GM19043 (cell line): ENCODE measurements at regions not wholly inside any gene's neighbourhood (a gene's known extent, or its start where the extent isn't known, plus 50 kb on each side); places are given as distances from the start of the nearest gene placed in this dataset.

Experiments used
- ATAC-seq: cut with Tn5 transposase; IDR thresholded peaks from one replicate; pipeline ENCODE4 v1.9.1; 2021; ENCODE audit warnings: low read depth; ENCODE audit not compliant: unreplicated experiment

- ATAC-seq = no peak
Observed at GRCh38 chr5:155282503-155283107, 269.1 kb downstream of the KIF4B start.

DNA sequence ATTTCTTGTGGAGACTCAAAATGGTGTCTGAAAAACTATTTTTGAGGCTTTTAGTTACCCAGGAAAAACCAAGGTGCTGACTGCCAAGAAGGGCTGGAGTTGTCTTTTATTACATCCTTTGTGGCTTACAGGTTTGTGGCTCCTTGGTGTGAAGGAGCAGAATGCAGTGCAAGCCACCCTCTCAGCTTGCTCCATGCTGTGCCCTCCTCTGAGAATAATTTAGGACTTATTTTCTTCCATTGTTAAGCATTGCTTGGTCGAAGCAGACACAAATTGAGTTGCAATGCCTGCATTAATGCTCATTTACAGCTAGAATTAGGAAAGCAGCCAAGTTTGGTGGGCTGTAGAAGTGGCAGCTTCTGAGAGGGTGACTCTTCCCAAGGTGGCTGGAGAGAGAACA lies 272.2 kb downstream of the KIF4B start:
- ATAC-seq = no peak

DNA sequence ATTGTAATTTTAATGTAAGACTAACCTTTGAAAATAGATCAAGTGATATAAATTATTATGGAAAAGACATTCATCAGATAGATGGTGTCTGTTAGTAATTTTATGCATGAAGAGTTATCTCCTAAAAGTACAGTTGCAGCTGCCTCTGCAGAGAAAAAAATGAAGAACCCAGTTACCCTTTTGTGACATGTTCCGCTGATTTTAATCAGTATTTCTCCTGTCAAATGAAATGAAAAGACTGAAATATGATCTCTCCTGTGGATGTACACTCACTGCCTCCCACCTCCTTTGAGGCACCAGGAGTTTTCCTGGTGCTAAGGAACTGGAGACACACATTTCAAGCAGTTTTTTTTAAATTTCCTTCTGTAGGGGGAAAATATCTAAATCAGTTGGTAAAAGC lies 277.4 kb downstream of the KIF4B start:
- no peak for ATAC-seq

- no peak for ATAC-seq
Observed at GRCh38 chr5:155293605-155294178, 280.1 kb downstream of the KIF4B start.

DNA sequence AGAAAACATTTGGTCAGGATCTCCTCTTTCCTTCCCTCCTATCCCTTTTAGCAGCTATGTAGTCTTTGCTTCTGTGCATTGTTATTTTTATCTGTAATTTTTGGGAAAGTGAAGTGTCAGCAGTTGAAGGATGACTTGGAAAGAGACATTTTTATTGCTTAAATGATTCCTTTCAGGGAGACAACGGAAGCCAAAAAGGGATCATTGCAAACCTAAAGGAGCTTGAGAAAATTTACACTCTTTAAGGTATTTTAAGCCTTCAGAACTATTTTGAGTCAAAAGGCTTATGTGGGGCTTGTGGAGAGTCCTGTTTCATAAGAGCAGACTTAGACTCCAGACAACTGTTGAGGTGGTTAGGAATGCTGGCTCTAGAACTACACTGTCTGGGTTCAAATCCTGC lies 281.6 kb downstream of the KIF4B start:
- no peak for ATAC-seq

GRCh38 chr5:155299386-155300005 lies 285.9 kb downstream of the KIF4B start:
- ATAC-seq = no peak

DNA sequence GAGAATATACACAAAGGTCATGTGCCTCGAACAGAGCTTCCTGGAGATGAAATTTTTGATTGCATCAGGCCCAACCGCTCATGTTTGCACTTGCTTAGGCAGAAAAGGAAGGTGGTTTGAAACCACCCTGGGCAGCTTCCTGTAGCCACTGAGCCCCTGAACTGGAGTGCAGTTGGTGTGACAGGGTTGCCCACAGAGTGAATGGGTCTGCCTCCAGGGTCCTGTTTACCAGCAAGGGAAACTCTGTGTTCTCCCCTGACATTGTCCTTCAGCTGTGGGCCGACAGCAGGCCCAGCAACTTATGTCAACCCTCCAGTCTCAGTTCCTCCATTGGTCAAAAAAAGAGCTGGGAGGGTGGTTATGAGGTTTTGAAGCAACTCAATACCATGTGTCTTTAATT lies 289.6 kb downstream of the KIF4B start:
- no peak for ATAC-seq

DNA sequence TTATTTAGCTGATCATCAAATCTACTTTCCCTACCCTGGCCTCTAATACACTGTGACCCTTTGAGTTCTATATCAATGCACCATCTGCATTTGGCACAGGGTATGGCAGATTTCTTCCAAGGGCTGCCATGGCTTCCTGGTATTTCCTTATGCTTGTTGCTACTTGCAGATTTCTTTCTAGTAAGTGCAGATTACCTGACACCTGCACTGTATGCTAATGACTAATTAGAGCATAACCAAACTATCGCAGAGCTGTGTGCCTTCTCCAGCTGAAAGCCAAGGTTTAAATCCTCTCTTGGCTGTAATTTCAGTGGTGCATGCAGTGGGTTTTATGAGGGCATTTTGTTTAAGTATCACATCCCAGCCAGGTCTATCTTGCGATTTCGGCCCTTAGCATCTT lies 293.7 kb downstream of the KIF4B start:
- no peak for ATAC-seq

- ATAC-seq = no peak
Observed at GRCh38 chr5:155308289-155308688, 294.7 kb downstream of the KIF4B start.

- no peak for ATAC-seq
Observed at GRCh38 chr5:155309021-155309746, 295.6 kb downstream of the KIF4B start.

- ATAC-seq = no peak
Observed at GRCh38 chr5:155311721-155312120, 298.2 kb downstream of the KIF4B start.

DNA sequence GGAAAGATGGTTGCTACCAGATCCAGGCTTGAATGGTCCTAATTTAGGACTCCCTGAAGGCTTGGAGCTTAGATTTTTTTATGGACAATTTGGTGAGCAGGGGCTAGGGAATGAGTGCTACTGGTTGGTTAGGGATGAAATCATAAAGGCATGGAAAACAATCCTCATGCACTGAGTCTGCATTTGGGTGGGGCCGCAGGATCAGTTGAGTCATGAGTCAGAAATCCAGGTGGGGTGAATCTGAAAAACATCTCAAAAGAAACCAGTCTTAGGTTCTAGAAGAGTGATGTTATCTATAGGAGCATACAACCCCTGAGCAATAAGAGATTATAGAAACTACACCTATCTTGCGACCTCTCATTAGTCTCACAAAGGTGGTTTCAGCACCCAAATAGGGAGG lies 300.0 kb downstream of the KIF4B start:
- no peak for ATAC-seq

DNA sequence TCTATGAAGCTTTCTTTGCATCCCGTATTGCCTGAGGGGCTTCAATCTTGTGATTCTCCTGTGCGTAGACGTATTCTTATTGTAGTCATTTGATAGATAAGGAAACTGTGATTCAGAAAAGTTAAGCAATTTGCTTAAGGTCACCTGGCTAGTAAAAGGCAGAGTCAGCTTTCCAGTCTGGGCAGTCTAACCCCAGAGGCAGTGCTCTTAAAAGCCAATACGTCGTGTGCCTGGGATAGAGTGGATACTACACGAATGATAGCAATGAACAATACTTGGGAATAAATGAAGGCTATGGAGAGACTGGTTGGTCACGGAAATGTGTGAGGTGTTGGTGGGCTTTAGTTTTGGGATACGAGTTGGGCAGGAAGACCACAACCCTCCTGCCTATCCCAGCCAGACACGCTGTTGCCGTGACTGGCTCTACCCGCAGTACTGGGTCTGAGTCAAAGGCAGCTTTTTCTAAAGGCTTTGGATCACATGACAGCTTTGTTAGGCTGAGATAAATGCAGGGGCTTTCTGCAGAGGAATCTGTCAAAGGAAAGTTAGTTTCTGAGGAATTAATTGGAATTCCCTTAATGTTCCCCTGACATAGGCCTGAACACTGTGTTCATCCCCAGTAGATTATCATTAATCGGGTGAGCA lies 302.6 kb downstream of the KIF4B start:
- no peak for ATAC-seq

GRCh38 chr5:155332618-155333017 lies 319.1 kb downstream of the KIF4B start:
- ATAC-seq = peak; percentile 77

DNA sequence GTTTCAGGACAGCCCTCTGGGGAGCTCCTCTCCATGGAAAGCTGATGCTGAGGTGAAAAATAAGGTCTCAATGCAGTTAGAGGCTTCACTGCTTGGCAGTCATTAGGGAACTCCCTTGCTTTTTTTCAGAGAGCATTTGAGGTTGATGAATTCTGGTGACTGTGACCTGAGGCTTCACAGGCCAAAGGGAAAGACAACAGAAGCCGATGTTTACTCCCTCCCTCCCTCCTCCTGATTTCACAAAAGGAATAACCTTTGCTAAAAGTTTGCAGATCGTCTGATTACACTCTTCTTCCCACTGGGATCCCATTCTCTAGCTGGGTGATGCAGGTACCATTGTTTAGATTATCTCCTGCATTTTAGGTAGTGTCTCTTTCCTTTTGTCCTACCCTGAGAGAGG lies 329.4 kb downstream of the KIF4B start:
- ATAC-seq = no peak

DNA sequence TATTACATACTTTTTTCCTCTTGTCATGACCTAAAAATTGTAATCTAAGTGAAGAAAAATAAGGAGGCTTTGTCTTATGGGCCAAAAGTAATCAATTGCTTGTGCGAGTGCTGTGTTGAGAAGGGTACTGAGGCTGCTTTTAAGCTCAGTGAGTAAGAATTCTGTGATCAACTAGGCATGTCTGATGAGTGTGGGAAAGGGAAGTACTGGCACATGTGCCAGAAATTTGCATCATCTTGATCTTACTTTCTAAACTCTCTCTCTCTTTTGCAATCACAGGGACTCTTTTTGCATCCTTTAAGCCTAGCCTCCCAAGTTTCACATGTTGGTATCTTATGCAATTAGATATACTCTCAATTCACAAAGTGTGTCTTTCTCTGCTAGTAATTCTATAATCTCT lies 329.9 kb downstream of the KIF4B start:
- no peak for ATAC-seq

DNA sequence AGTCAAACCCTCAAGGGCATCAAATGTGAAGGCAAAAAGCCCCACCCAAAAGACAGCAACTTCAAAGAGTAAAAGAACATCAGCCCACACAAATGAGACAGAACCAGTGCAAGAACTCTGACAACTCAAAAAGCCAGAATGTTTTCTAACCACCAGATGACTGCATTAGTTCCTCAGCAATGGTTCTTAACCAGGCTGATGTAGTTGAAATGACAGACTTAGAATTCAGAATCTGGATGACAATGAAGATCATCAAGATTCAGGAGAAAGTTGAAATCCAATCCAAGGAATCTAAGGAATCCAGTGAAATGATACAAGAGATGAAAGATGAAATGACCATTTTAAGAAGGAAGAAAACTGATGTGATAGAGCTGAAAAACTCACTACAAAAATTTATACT lies 339.7 kb downstream of the KIF4B start:
- ATAC-seq = no peak

DNA sequence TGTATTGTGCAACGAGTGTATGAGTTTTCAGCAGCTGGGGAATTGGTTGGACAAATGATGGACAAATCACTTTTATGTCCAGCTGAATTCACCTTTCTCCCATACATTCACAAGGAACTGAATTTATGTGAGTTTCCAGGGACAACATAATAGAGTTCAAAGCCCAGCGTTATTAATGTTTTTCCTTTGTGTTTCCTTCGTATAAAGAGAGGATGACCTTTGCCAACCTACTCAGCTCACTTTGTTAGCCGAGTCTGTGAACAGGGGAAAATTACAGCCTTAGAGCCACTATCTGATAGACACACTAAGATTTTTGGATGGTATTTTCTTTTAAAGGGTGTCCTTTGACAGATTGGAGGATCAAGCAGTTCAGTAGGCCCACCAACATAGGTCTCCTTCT lies 352.5 kb downstream of the KIF4B start:
- no peak for ATAC-seq

DNA sequence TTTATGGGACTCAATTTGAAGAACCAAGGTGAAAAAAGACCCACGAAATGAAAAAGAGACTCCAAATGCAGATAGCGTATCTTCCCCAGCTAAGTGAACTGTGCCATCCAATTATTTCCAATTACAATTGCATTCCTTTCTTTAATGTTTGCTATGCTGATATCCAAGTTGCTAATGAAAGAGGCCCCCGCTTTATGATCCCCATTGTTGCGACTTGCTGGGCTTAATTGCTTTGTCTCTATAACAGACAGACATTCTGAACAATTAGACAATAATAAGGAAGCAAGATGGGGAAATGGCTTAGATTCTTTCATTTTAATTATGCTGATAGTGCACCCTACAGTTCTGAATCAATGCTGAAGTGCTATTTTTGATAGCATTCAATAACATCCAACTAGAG lies 354.3 kb downstream of the KIF4B start:
- no peak for ATAC-seq

DNA sequence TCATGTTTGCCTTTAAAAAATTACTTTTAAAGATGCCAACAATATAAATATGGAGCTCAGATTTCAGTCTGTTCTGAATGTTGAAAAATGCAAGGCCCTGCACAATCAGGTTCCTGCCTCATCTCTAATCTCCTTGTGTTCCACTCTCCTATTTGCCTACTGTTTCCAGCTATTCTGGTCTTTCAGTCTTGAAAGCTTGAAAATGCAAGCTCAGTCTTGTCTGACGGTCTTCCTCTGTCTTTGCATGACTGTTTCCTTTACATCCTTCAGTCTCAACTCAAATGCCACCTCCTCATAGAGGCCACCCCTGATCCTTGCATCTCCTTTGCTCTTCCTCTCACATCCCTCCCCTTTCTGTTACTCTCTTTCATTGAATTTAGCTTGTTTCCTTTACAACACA lies 354.9 kb downstream of the KIF4B start:
- ATAC-seq = no peak

- no peak for ATAC-seq
Observed at GRCh38 chr5:155380480-155380879, 366.9 kb downstream of the KIF4B start.
